ENCODE measurements at regions not wholly inside any gene's neighbourhood (a gene's known extent, or its start where the extent isn't known, plus 50 kb on each side); places are given as distances from the start of the nearest gene placed in this dataset.

- TF ChIP-seq CTCF (IDR thresholded peaks at IDR 0.05; ENCODE audit: low read depth, low read length, poor library complexity, severe bottlenecking) (no peak), EZH2phosphoT487 (IDR thresholded peaks at IDR 0.05; ENCODE audit: borderline replicate concordance, low read length) (no peak)
Observed at GRCh38 chr21:27495836-27496235, 528.9 kb upstream of the ADAMTS5 start.
